ENCODE measurements at regions not wholly inside any gene's neighbourhood (a gene's known extent, or its start where the extent isn't known, plus 50 kb on each side); places are given as distances from the start of the nearest gene placed in this dataset.

DNA sequence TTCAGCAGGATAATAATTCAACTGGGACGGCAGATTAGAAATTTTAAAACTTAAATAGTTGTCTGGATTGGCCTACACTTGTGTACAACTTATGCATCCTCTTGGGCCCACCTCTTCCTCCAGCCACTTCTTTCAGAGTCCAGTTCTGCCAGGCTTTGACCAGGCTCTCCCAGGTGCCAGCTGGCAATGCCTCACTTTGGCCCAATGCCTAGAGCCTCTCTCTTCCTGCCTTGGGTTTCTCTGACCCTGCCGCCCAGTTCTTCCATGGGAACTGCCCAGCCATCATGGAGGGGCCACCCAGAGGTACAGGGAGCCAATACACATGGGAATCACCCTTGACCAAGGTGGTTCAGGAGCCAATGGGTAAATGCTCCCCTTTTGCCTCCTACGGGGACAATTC lies 135.5 kb downstream of the IRS1 start:
- Histone ChIP-seq H3K36me3 (ENCODE audit: insufficient read depth, low read length, poor library complexity, severe bottlenecking) (no peaks in the 10 kb centered on the region), H3K27ac (ENCODE audit: low read depth, low read length, poor library complexity, severe bottlenecking) (no peak overlapping the region), H3K4me3 (ENCODE audit: low read depth, low read length, poor library complexity, severe bottlenecking) (no peak overlapping the region), H3K9me3 (ENCODE audit: low read depth, low read length, poor library complexity, severe bottlenecking) (no peaks in the 10 kb centered on the region), H3K27me3 (replicated peaks; ENCODE audit: insufficient read depth, low read depth, low read length, poor library complexity) (no peaks in the 10 kb centered on the region), H3K4me1 (ENCODE audit: insufficient read depth, low read length, poor library complexity, severe bottlenecking) (peaks cover 22% of the 10 kb centered on the region)
- ChIA-PET POLR2A (ENCODE audit: low non-redundant PET) (no interaction called here), CTCF (no interaction called here)
- BruUV-seq (replicated peaks): no TSS peak
- DNase-seq (ENCODE audit: low spot score): no peak
- no peak for TF ChIP-seq EZH2 (IDR thresholded peaks at IDR 0.05; ENCODE audit: borderline replicate concordance, low read depth, low read length, poor library complexity, severe bottlenecking)
- TF ChIP-seq, protein P1, sequence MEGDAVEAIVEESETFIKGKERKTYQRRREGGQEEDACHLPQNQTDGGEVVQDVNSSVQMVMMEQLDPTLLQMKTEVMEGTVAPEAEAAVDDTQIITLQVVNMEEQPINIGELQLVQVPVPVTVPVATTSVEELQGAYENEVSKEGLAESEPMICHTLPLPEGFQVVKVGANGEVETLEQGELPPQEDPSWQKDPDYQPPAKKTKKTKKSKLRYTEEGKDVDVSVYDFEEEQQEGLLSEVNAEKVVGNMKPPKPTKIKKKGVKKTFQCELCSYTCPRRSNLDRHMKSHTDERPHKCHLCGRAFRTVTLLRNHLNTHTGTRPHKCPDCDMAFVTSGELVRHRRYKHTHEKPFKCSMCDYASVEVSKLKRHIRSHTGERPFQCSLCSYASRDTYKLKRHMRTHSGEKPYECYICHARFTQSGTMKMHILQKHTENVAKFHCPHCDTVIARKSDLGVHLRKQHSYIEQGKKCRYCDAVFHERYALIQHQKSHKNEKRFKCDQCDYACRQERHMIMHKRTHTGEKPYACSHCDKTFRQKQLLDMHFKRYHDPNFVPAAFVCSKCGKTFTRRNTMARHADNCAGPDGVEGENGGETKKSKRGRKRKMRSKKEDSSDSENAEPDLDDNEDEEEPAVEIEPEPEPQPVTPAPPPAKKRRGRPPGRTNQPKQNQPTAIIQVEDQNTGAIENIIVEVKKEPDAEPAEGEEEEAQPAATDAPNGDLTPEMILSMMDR (conservative IDR thresholded peaks at IDR 0.05; ENCODE audit: low read depth, low read length): no peak
- intact Hi-C loops (cut with micrococcal nuclease; ENCODE audit: unreplicated experiment): no loop called here

DNA sequence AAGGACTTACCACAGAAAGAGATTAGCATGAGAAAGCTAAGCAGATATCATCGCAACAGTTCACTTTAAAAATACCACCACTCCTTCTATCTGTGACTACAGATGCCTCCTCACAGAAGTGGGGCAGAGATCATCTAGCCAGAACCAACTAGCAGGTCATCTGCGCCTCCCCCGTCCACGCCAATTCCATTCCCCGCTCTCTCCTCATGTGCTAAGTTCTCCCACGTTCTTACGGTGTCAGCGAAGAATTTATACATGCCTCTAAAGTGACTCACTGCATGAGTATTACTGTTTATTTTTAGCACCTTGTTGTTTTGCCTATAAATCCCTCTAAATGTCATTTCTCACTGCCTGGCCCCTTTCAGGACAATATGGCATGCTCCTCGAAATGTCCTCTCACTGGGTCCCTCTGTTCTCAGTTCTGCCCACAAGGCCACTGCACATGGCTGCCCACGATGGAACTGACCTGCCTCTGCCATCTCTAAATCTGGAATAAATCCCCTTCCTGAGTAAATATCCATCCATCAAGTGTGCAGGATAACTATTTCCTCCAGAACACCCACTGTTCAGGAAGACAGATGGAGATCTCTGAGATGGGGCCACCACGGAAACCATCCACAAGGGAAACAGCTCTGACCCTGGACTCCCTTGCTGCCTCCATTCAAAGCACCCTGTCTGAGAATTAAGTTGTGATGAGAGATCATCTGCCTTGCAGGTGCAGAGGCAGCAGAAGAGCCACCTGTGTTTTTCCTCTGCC lies 137.7 kb downstream of the IRS1 start:
- H3K9me3 ChIP-seq (ENCODE audit: low read depth, low read length, poor library complexity, severe bottlenecking): no peaks in the 10 kb centered on the region
- CTCF ChIA-PET: interaction anchor here (0.6 kb wide), 1 partner anchor 128 kb away, joined by 3 read pairs; no protein-coding TSS in a partner anchor
- H3K27me3 ChIP-seq (replicated peaks; ENCODE audit: insufficient read depth, low read depth, low read length, poor library complexity): no peaks in the 10 kb centered on the region
- peaks cover 22% of the 10 kb centered on the region for H3K4me1 ChIP-seq (ENCODE audit: insufficient read depth, low read length, poor library complexity, severe bottlenecking)
- TF ChIP-seq, protein P1 (conservative IDR thresholded peaks at IDR 0.05; ENCODE audit: low read depth, low read length): no peak
- TF ChIP-seq EZH2 (IDR thresholded peaks at IDR 0.05; ENCODE audit: borderline replicate concordance, low read depth, low read length, poor library complexity, severe bottlenecking): no peak
- intact Hi-C loops (cut with micrococcal nuclease; ENCODE audit: unreplicated experiment): no loop called here
- H3K36me3 ChIP-seq (ENCODE audit: insufficient read depth, low read length, poor library complexity, severe bottlenecking): no peaks in the 10 kb centered on the region
- no TSS peak for BruUV-seq (replicated peaks)
- no peak overlapping the region for H3K4me3 ChIP-seq (ENCODE audit: low read depth, low read length, poor library complexity, severe bottlenecking)
- POLR2A ChIA-PET (ENCODE audit: low non-redundant PET): no interaction called here
- H3K27ac ChIP-seq (ENCODE audit: low read depth, low read length, poor library complexity, severe bottlenecking): peak overlapping the region; percentile 10
- peak; percentile 55 for DNase-seq (ENCODE audit: low spot score)

DNA sequence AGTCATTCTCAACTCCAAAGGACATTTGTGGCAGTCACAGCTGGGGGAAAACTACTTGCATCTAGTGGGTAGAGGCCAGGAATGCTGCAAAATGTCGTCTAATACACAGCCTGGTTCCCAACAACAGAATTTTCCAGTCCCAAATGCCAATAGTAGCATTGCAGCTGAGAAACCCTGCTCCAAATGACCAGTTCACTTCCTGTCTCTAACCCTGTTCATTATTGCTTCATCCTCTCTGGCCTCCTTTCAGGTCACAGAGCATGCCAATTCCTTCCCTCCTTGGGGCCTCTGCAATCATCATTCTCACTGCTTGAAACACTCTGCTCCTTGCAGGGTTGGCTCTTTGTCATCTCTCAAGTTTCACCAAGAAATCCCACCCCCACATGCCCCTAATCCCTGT lies 139.1 kb downstream of the IRS1 start:
- ChIA-PET POLR2A (ENCODE audit: low non-redundant PET) (no interaction called here), CTCF (no interaction called here)
- no peaks in the 10 kb centered on the region for H3K36me3 ChIP-seq (ENCODE audit: insufficient read depth, low read length, poor library complexity, severe bottlenecking)
- DNase-seq (ENCODE audit: low spot score): no peak
- no peak for TF ChIP-seq EZH2 (IDR thresholded peaks at IDR 0.05; ENCODE audit: borderline replicate concordance, low read depth, low read length, poor library complexity, severe bottlenecking)
- TF ChIP-seq, protein P1 (conservative IDR thresholded peaks at IDR 0.05; ENCODE audit: low read depth, low read length): no peak
- no TSS peak for BruUV-seq (replicated peaks)
- no peaks in the 10 kb centered on the region for H3K9me3 ChIP-seq (ENCODE audit: low read depth, low read length, poor library complexity, severe bottlenecking)
- peaks cover 34% of the 10 kb centered on the region for H3K4me1 ChIP-seq (ENCODE audit: insufficient read depth, low read length, poor library complexity, severe bottlenecking)
- intact Hi-C loops (cut with micrococcal nuclease; ENCODE audit: unreplicated experiment): no loop called here
- H3K4me3 ChIP-seq (ENCODE audit: low read depth, low read length, poor library complexity, severe bottlenecking): no peak overlapping the region
- H3K27ac ChIP-seq (ENCODE audit: low read depth, low read length, poor library complexity, severe bottlenecking): no peak overlapping the region
- H3K27me3 ChIP-seq (replicated peaks; ENCODE audit: insufficient read depth, low read depth, low read length, poor library complexity): no peaks in the 10 kb centered on the region

All from A673 (cell line).